ENCODE measurements at regions not wholly inside any gene's neighbourhood (a gene's known extent, or its start where the extent isn't known, plus 50 kb on each side); places are given as distances from the start of the nearest gene placed in this dataset.

- no peak for TF ChIP-seq TCF12 (IDR thresholded peaks at IDR 0.05; ENCODE audit: low read depth, low read length)
- TF ChIP-seq POLR2A (IDR thresholded peaks at IDR 0.05; ENCODE audit: low read depth, low read length): no peak
- no peak for TF ChIP-seq CTCF (IDR thresholded peaks at IDR 0.05 in 2 of 3, conservative IDR thresholded peaks at IDR 0.05 in 1 of 3; ENCODE audit: control insufficient read depth in 2 of 3, extremely low read depth in 1 of 3, insufficient read depth in 1 of 3, low read depth in 3 of 3, low read length in 3 of 3)
- TF ChIP-seq, protein P1, sequence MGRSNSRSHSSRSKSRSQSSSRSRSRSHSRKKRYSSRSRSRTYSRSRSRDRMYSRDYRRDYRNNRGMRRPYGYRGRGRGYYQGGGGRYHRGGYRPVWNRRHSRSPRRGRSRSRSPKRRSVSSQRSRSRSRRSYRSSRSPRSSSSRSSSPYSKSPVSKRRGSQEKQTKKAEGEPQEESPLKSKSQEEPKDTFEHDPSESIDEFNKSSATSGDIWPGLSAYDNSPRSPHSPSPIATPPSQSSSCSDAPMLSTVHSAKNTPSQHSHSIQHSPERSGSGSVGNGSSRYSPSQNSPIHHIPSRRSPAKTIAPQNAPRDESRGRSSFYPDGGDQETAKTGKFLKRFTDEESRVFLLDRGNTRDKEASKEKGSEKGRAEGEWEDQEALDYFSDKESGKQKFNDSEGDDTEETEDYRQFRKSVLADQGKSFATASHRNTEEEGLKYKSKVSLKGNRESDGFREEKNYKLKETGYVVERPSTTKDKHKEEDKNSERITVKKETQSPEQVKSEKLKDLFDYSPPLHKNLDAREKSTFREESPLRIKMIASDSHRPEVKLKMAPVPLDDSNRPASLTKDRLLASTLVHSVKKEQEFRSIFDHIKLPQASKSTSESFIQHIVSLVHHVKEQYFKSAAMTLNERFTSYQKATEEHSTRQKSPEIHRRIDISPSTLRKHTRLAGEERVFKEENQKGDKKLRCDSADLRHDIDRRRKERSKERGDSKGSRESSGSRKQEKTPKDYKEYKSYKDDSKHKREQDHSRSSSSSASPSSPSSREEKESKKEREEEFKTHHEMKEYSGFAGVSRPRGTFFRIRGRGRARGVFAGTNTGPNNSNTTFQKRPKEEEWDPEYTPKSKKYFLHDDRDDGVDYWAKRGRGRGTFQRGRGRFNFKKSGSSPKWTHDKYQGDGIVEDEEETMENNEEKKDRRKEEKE (IDR thresholded peaks at IDR 0.05): no peak
- no peak for TF ChIP-seq RB1 (IDR thresholded peaks at IDR 0.05; ENCODE audit: borderline replicate concordance)
These were observed 90.6 kb upstream of the KCTD3 start for GRCh38 chr1:215476541-215476940.
